GM18502 (cell line): ENCODE measurements at regions not wholly inside any gene's neighbourhood (a gene's known extent, or its start where the extent isn't known, plus 50 kb on each side); places are given as distances from the start of the nearest gene placed in this dataset.

Experiments
- ATAC-seq: cut with Tn5 transposase; IDR thresholded peaks from one replicate; pipeline ENCODE4 v1.9.1; 2021; ENCODE audit warnings: mild to moderate bottlenecking; ENCODE audit not compliant: unreplicated experiment, poor library complexity

DNA sequence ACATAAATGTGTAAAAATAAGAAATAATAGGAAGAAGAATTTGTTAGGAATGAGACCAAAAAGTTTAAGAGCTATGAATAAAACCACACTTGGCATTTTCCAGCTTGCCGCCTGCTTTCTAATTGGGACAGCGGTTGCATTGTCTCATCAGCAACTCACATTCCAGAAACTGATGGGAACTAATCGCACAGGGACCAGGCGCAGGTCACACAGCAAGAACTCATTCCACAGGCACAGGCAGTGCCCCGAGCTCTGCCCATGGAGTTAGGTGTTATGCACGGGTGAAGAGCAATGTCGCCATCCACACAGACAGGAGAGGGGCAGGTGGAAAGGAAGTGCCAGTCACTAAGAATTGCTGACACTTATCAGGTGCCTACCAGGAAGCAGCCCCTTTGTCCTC is 279.9 kb downstream of the NSG2 start:
- no peak for ATAC-seq

DNA sequence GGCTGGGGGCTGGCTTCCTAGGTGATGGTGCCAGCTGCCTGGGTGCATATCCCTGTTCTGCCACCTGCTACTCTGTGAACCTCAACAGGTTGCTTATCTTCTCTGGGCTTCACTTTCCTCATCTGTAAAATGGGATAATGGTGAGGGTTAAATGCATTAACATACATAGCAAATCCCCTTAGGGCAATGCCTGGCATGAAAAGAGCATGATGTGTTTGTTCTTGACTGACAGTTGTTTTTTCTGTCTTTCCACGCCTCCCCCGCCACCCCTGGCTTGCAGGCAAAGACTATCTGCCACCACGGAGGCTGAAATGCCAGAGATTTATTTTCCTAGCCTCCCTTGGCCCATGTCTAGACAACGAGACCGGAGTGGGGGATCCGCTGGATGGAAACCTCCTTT is 280.5 kb downstream of the NSG2 start:
- no peak for ATAC-seq

DNA sequence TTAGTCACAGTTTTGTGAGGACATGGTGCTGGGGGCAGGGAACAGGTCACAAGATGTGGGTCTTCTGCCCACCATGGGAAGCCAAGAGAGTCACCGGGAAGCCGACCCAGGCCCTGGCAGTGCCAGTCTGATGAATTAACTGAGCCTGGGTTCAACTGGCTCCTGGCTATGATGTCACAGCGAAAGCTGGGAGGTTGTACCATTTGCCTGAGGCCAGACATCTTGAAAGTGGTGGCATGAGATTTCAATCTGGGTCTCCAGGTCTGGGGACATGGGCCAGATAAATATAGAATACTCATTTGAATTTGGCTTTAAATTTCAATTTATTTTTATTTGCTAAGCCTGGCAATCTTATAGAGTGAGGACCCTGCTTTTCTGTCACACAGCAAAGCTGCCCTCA is 280.9 kb downstream of the NSG2 start:
- ATAC-seq, result no peak

DNA sequence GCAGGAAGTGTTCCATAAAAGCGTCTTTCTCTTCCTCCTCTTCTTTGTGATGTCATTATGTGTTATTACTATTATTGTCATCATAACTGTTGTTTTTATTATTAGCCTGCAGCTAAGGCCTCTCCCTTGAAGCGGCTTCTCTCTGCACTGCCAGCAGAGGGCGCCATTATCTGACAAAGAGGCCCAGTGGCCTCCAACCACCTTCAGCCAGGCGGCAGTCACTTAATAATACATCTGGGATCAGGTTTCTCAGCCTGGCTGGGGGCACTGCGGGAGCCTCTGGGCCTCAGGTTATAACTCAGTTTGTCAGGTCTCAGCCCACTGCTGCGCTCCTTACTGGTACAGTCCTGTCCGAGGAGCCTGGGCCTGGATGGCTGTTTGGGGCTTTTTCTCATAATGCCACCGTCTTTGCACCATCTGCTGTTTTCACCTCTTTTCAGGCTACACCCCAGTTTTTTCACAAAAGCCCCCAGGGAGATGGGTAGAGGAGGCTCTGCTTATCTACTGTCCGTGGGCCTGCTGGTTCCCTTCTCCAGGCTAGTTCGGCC is 281.9 kb downstream of the NSG2 start:
- no peak for ATAC-seq

DNA sequence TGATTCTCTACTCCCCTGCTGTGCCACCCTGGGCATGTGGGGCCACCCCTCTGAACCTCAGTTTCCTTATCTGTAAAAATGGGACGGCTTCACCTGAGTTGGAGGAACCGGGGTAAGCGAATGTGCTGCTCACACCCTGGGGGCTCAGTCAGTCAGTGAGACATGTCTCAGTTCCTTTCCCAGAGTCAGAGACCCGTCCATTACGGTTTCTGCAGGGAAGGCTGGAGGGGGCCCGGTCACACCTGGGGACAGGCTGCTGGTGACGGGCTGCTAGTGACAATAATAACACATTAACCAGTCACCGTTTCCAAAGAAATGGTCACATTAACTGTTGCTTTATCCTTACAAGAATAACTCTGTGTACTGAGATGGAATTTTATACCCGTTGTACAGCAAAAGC is 282.4 kb downstream of the NSG2 start:
- ATAC-seq, result no peak

DNA sequence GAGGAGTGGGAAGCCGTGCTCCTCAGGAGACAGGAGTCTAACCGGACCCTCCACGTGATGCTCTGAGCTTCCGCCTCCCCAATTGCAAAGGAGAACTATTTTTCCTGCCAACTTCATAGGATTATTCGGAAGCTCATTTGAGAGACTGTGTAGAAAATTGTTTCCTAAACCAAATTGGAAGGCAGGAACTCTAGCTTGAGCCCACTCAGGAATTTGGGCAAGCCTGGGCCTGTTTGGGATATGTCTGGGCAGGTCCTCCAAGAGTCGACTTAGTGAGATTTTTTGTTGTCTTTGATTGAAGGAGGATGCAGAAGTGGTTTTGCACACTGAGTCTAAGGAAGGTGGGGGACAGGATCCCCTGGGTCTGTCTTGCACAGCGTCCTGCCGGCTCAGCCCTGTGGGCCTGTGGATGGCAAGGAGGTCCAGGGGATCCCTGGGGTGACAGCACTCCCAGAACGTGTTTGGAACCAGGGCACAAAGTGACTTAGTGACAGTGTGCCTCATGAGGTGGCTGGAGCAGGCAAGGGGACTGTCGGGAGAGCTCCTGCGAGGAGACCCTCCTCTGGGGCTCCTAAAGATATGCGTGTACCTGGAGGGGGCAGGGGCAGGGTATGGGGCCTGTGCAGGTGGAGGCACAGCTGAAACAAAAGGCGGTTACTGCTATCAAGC is 283.3 kb downstream of the NSG2 start:
- ATAC-seq, result no peak

DNA sequence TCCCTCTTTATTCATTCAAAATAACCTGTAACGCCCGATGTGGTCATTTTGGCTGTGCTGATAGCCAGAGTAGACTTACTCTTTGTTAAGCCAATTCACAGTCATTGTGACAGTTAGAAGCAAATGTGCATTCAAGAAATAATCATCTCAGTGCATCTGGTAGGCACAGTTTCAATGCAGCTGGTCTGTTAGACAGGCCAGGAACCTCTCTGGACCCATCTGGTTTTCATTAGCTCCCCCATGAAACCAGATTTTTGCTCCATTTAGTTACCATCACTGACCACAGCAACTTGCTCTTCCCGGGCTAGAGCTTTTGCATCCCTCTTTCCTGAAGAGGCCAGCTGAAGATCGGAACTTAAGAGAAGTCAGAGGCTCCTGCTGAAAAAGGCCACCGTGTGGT is 284.2 kb downstream of the NSG2 start:
- no peak for ATAC-seq

DNA sequence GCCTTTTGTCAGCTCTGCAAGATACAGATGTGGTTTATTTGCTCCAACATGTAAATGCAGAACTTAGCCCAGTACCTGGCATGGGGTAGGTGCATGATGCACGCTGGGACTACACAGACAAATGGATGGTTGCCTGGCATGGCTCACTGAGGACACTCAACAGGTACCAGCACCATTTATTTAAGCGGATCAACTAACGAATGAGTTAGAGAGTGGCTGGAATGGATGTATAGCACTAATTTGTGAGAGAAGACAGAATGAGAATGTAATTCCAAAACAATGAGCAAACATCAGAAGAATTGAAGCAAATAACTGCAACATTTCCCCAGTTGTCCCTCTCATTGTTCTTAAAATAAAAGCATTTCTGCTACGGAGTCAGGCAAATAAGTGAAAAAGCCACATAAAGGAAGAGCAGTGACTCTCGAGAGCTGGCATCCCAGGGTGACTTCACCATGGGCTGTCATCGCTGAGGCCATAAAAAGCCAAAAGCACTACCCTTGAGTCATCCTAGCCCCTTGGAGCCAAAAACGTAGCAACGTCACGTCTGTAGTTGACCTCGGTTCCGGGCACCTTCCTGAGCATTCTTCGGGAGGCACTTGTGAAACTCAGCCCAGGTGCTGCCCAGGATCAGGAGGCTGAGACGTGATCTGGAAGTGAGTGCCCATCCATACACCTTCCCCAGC is 290.3 kb downstream of the NSG2 start:
- ATAC-seq, result no peak

DNA sequence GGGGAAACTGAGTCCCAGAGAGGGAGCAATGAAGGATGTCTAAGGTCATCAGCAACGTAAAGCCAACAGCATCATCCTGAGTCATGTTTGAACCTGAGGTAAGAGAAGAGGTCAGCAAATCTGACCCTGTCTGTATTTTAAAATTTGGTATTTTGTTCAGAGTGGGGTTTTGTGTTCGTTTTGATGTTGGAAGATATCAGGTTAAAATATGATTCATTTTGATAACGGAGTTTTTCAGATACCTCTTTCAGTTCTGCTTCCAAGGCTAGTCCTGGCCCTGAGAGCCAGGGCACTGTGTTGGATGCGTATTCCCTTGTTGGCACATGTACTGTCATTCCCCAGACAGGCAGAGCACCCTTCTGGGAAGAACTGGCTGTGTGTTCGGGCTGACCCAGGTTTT is 291.0 kb downstream of the NSG2 start:
- no peak for ATAC-seq

DNA sequence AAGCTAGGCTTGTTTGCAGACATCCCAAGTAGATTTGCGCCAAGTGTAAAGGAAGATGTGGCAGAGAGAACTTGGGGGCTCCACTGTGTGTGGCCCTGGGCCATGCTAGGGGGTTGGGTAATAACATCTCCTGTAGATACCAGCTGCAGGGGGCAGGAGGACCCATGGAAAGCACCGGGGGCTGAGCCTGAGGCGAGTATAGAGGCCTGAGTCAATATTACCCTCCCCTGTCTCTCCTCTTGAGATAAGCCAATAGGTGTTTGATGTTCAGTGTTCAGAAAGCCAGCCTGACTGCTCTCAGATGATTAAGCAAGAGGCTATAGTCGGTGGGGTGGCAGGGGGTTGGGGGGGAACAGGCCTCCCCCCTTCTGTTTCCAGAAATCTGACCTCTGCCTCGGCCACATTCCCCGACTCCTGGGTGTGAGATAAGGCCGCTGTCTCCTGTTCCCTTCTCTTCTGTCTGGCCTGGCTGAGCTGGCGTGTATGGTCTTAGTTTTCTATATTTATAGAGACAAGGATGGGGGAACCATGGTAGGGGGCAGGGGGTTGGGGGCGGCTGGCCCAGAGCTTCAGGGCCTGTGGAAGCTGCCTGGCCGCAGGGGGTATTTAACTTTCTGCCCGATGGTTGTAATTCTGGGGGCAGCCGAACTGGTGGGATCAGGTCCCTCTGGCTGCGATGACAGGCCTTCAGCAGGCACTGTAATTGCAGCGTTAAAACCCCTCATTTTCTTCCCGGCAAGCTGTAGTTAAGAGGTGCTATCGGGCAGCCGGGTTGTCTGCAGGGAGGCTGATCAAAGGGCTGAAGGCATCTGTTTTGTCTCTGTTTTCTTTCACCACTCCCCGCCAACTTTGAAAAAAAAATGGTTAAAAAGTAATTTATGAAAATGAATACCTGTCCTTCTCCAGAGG is 292.0 kb downstream of the NSG2 start:
- ATAC-seq, result no peak

DNA sequence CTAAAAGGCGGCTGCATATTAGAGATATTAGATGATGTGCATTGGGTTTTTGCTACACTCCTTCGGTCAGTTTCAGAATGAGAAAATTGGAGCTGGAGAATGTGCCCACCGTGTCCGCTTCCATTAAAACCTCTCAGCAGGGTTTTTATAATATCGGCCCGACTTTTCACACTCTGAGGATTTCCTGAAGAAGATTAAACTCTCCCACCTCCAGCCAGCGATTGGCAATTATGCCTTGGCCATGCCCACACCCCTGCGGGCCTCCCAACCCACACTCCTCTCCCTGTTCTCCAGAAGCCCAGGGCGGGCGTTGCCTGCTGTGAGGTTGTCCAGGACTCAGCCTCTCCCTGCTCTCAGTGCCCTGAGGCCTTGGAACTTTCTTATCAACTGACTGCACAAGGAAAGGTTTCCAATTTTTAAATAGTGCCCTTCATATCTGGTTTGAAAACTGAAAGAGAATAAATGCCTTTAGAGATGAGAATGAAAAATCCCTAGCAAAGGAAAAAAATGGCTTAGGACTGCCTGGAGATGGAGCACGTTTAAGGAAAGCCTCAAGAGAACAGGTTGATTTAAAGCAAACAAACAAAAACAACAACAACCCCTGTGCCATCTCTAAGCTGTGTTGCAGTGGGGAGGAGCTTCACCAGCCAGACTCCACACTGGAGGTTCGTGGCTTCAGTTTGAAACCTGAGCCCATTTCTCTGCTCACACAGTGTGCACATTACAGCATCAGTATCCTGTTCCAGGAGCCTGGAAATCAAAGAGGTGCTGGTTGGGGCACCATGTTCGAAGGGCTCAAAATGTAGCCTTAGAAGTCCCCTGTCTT is 292.9 kb downstream of the NSG2 start:
- ATAC-seq, result no peak

DNA sequence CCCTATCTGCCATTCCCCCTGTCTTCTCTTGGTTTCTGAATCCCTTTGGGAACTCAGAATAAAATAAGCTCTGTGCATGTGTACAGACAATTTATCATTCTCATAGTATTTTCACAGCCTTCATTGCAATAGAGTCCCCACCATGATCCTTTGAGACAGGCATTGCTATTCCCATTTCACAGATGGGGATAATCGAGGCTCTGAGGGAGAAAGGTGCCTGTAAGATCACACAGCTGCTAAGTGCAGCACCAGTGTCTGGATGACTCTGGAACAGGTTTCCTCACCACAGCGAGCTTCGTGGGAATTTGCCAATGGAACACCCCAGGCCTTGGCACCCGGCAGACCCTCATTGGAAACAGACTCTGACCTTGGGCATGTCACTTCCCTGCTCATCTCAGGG is 293.6 kb downstream of the NSG2 start:
- ATAC-seq, result no peak

DNA sequence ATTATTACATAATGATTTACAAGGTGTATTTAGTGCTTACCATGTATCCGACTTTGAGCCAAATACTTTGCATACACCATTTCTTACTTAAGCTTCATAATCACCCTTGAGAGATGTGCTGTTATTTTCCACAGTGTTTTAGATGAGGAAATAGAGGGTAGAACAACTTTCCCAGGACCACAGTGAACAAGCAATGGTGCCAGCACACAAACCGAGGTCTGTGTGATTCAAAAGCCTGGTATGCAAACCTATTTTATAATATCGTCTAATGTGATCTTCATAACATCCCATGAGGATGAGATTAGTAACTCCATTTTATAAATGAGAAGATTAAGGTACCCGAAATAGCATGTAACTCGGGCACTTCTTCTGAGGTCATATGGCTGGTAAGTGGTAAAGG is 294.7 kb downstream of the NSG2 start:
- ATAC-seq, result no peak

DNA sequence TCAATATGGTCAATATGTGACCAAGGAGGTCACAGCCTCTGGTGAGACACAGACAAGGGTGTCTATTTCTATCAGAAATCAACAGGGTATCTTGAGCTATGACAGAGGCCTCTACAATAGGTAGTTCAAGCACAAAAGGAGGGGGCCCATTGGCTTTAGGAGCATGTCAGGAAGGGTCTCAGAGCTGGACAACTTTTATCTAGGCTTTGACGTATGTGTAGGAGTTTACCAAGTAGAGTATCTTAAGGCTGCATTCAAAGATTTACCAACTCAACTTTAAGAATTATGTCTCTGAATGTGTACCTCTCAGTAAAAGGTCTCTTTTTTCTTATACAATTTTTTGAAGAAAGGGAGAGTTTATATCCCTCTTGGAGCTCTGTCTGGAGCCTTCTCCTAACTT is 297.2 kb downstream of the NSG2 start:
- no peak for ATAC-seq

DNA sequence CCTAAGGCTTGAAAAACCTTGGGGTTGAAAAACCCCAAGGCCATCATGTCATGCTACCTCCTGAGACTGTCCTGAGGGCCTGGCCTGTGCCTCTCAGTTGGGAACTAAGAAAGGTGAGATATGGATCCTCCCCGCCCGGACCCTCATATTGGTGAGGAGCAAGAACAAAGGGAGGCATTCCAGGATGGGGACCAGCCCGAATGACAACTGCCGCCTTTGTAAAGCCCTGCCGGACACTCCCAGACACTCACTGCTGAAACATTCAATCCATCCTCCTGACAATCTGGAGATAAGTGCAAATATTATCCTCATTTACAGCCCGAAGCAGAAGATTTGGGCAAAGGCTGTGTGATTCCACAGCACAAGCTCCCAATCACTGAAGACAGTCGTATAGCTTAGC is 298.3 kb downstream of the NSG2 start:
- no peak for ATAC-seq

DNA sequence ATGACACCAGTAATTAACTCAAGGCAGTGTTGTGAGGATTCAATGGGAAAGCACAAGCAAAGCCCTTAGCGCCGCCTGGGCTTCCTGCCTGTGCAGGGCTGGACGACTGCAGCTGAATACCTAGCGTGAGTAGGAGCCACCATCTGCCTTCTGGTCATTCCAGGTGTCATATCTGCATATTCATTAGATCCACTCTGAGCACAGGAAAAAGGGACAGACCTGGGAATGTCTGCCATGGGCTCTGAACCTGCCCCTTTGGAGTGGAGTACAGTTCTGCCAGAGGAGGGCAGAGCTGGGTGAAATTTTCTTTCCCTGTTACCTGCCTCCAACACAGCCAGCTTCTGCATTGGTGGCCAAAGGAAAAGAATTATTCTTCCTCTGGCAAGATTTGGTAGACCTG is 298.8 kb downstream of the NSG2 start:
- no peak for ATAC-seq

DNA sequence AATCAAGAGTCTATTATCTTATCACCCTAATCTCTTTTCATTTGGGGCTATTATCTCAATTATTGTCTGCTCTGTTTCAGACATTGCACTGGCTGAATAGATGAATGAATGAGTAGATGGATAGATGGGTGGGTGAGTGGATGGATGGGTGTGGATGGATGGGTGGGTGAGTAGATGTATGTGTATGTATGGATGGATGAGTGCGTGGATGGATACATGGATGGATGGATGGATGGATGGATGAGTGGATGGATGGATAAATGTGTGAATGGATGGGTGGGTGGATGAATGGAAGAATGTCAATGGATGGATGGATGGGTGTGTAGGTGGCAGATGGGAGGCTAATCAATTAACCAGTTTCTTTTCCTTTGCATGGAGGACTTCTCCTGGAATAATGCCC is 301.7 kb downstream of the NSG2 start:
- no peak for ATAC-seq

DNA sequence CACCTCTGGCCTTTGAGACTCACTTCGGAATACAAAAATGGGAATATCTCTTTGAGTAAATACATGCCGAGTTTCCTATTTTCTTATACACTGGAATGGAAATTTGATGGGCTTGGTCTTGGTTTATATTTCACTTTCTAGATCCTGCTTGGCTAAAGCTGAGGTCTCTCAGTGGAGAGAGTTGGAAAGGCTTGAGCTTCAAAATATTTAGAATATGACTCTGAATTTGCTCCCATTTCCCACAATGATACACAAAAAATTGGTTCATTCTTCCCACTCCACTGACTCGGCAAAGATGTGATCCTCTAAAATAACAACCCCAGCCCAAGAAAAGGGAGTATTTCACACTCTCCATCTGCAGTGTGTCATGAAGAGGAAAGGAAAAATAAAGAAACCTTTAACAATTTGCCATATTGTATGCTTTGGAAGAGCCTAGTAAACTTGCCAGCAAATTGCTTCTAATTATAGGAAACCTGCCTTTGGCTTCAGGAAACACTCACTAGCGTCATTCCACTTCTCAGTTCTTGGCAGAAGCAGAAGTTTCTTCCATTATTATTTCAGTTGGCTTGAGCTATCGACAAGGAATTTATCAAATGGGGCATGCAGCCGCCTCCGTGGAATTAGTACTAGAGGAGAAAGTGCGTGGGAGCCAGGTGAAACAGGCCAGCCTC is 302.9 kb downstream of the NSG2 start:
- ATAC-seq, result no peak

DNA sequence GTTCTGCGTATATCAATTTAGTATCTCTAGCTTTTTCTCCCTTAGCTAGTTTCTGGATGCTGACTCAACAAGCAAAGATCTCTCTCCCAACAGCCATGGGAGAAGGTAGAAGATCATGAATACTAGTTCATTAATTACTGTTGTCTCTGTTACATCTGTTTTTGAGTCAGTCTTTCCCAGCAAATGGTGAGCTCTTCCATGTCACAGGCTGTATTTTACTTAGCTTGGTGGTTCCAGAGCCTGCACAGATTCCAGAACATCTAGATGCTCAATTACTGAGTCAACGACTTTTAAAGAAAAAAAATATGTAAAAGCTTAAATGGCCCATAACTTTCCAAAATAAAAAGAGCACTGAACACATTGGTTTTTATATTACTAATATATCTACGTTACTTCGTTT is 307.2 kb downstream of the NSG2 start:
- ATAC-seq, result no peak

DNA sequence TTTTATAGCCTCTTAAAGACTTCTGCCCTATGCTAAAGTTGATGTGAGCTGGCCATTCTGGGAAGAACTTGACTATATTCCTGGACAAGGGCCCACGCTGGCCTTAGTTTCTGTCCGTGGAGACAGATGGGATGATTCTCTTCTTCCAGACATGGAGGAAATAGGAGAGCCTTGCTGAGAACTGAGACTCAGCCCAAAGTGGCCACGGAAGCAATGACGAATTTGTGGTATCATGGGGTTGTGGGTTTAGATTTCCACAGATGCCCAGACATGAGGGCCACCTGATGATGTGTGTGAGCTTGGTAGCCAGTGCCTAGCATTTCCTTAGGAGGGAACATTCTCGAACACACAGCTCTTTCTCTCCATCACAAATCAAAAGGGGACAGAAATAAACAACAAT is 309.1 kb downstream of the NSG2 start:
- ATAC-seq, result no peak
